Left lobe of liver (tissue), 2 donors: ENCODE measurements at regions not wholly inside any gene's neighbourhood (a gene's known extent, or its start where the extent isn't known, plus 50 kb on each side); places are given as distances from the start of the nearest gene placed in this dataset.
"Not testable (repeated sequence)": the region's sequence is repeated elsewhere in the genome, so short reads cannot be mapped to it uniquely, and the experiment has no call there.

ENCODE experiments used
- ATAC-seq: fragments of 200-7000 bp; cut with Tn5 transposase; one replicate; pipeline ENCODE4 v1.9.1; 2020; ENCODE audit warnings: mild to moderate bottlenecking, moderate library complexity
- DNase-seq: peaks from one replicate; pipeline ENCODE4 v3.0.0-alpha.2; 2020; ENCODE audit warnings: low spot score
- donor health status: DM: no; HTN: no; CAD: no; lungs with moderate emphysema.
- donor health status: DM: no; HTN: yes; CAD: no.

- ATAC-seq, result no peak
- no peak for DNase-seq
These were observed 287.1 kb upstream of the SMIM30 start for GRCh38 chr7:113405296-113406056.

GRCh38 chr7:113404245-113404644 is 285.9 kb upstream of the SMIM30 start:
- ATAC-seq (peak; percentile 84), DNase-seq (no peak)

GRCh38 chr7:113402482-113402881 is 284.1 kb upstream of the SMIM30 start:
- no peak for DNase-seq
- ATAC-seq, result no peak

GRCh38 chr7:113402005-113402404 is 283.7 kb upstream of the SMIM30 start:
- no peak for DNase-seq
- ATAC-seq, result no peak

- no peak for DNase-seq
- no peak for ATAC-seq
These were observed 276.5 kb upstream of the SMIM30 start for GRCh38 chr7:113394856-113395255.

- ATAC-seq (no peak), DNase-seq (no peak)
These were observed 274.6 kb upstream of the SMIM30 start for GRCh38 chr7:113392841-113393540.

GRCh38 chr7:113392421-113392820 is 274.1 kb upstream of the SMIM30 start:
- DNase-seq (no peak), ATAC-seq (no peak)

GRCh38 chr7:113389112-113389646 is 270.8 kb upstream of the SMIM30 start:
- ATAC-seq (no peak), DNase-seq (no peak)

- DNase-seq (no peak), ATAC-seq (no peak)
These were observed 265.3 kb upstream of the SMIM30 start for GRCh38 chr7:113383638-113384037.

- ATAC-seq (no peak), DNase-seq (no peak)
These were observed 261.4 kb upstream of the SMIM30 start for GRCh38 chr7:113379746-113380145.

- no peak for DNase-seq
- ATAC-seq, result no peak
These were observed 256.6 kb upstream of the SMIM30 start for GRCh38 chr7:113374955-113375354.

- ATAC-seq (no peak), DNase-seq (no peak)
These were observed 255.5 kb upstream of the SMIM30 start for GRCh38 chr7:113373863-113374262.

- no peak for ATAC-seq
- no peak for DNase-seq
These were observed 253.2 kb upstream of the SMIM30 start for GRCh38 chr7:113371416-113372043.

GRCh38 chr7:113370910-113371309 is 252.6 kb upstream of the SMIM30 start:
- DNase-seq (no peak), ATAC-seq (no peak)

GRCh38 chr7:113368256-113368655 is 249.9 kb upstream of the SMIM30 start:
- DNase-seq (no peak), ATAC-seq (no peak)

GRCh38 chr7:113367041-113367586 is 248.8 kb upstream of the SMIM30 start:
- DNase-seq (no peak), ATAC-seq (no peak)

GRCh38 chr7:113366122-113366521 is 247.8 kb upstream of the SMIM30 start:
- ATAC-seq, result no peak

GRCh38 chr7:113349339-113349738 is 231.0 kb upstream of the SMIM30 start:
- no peak for ATAC-seq
- no peak for DNase-seq

More at GRCh38 chr7:113366122-113366521, 247.8 kb upstream of the SMIM30 start:
- DNase-seq, result no peak

GRCh38 chr7:113339661-113340060 is 221.3 kb upstream of the SMIM30 start:
- ATAC-seq, result no peak
- no peak for DNase-seq

GRCh38 chr7:113338071-113338696 is 219.8 kb upstream of the SMIM30 start:
- DNase-seq (no peak), ATAC-seq (no peak)

- ATAC-seq, DNase-seq: not testable (repeated sequence)
These were observed 218.5 kb upstream of the SMIM30 start for GRCh38 chr7:113336838-113337237.
